LNCAP (cell line): ENCODE measurements at regions not wholly inside any gene's neighbourhood (a gene's known extent, or its start where the extent isn't known, plus 50 kb on each side); places are given as distances from the start of the nearest gene placed in this dataset.

Experiments used
- CTCF ChIP-seq: fragments of 450-650 bp; IDR thresholded peaks from 2 replicates; pipeline ENCODE4 v1.5.1; 2017; ENCODE audit warnings: mild to moderate bottlenecking

GRCh38 chr17:5747964-5748363, 163.7 kb upstream of the NLRP1 start:
- TF ChIP-seq CTCF, result no peak

GRCh38 chr17:5753421-5753820, 169.1 kb upstream of the NLRP1 start:
- TF ChIP-seq CTCF, result no peak

GRCh38 chr17:5757314-5757907, 173.1 kb upstream of the NLRP1 start:
- no peak for TF ChIP-seq CTCF

GRCh38 chr17:5758651-5759050, 174.3 kb upstream of the NLRP1 start:
- no peak for TF ChIP-seq CTCF

GRCh38 chr17:5759501-5759925, 175.2 kb upstream of the NLRP1 start:
- no peak for TF ChIP-seq CTCF

- no peak for TF ChIP-seq CTCF
Observed at GRCh38 chr17:5762191-5762590, 177.9 kb upstream of the NLRP1 start.

GRCh38 chr17:5763595-5764306, 179.4 kb upstream of the NLRP1 start:
- TF ChIP-seq CTCF, result no peak
